ENCODE measurements at regions not wholly inside any gene's neighbourhood (a gene's known extent, or its start where the extent isn't known, plus 50 kb on each side); places are given as distances from the start of the nearest gene placed in this dataset.
"Not testable (repeated sequence)": the region's sequence is repeated elsewhere in the genome, so short reads cannot be mapped to it uniquely, and the experiment has no call there.

- FAIRE-seq; H3K27ac ChIP-seq (ENCODE audit: control insufficient read depth, insufficient read depth); ATAC-seq; H3K9me3 ChIP-seq (replicated peaks; ENCODE audit: control insufficient read depth, insufficient read depth, low read length); H3K27me3 ChIP-seq (replicated peaks in 1 of 2; ENCODE audit: control insufficient read depth in 2 of 2, insufficient read depth in 2 of 2, low read length in 1 of 2); H3K79me2 ChIP-seq (ENCODE audit: control insufficient read depth, insufficient read depth, low read length); H3K4me3 ChIP-seq; CTCF ChIA-PET; RAD21 ChIA-PET (ENCODE audit: unreplicated experiment); H3K4me2 ChIP-seq (ENCODE audit: control insufficient read depth, insufficient read depth); intact Hi-C loops (cut with micrococcal nuclease; ENCODE audit: unreplicated experiment); H4K20me1 ChIP-seq (ENCODE audit: control insufficient read depth, insufficient read depth); H2AFZ ChIP-seq (ENCODE audit: control insufficient read depth, low read depth, low read length); BruUV-seq (replicated peaks); H3K4me1 ChIP-seq (ENCODE audit: control insufficient read depth, insufficient read depth, low read length); POLR2A ChIA-PET; H3K36me3 ChIP-seq (ENCODE audit: control insufficient read depth in 2 of 2, insufficient read depth in 2 of 2, low read length in 1 of 2); DNase-seq (ENCODE audit: low read depth, low spot score); in situ Hi-C loops (cut with MboI); SMC1A ChIA-PET (ENCODE audit: uncharacterized antibody, unreplicated experiment); H3K9ac ChIP-seq (ENCODE audit: control insufficient read depth, insufficient read depth, low read length): not testable (repeated sequence)
- no CpG with 5 or more reads among the region's 3 CpGs for WGBS (ENCODE audit: insufficient coverage, insufficient replicate concordance, low lambda C conversion rate, missing lambda C conversion rate)
Measured at GRCh38 chr7:73137922-73138321, 52.1 kb upstream of the SPDYE9 start.

All from GM12878 (cell line).